HUES6 (cell line): ENCODE measurements at regions not wholly inside any gene's neighbourhood (a gene's known extent, or its start where the extent isn't known, plus 50 kb on each side); places are given as distances from the start of the nearest gene placed in this dataset.

Source experiments
- H3K27ac ChIP-seq: 2 replicates; pipeline ENCODE4 v1.7.0; 2013; ENCODE audit warnings: low read depth, mild to moderate bottlenecking, low read length, inconsistent platforms
- H3K27me3 ChIP-seq: 2 replicates; pipeline ENCODE4 v1.6.1; 2013; ENCODE audit warnings: low read length; ENCODE audit not compliant: control insufficient read depth, insufficient read depth
- H3K36me3 ChIP-seq: 2 replicates; pipeline ENCODE4 v1.6.1; 2013; ENCODE audit warnings: low read length; ENCODE audit not compliant: control insufficient read depth, insufficient read depth
- H3K4me1 ChIP-seq: 2 replicates; pipeline ENCODE4 v1.6.1; 2013; ENCODE audit warnings: low read length; ENCODE audit not compliant: control insufficient read depth, insufficient read depth
- H3K4me3 ChIP-seq: 2 replicates; pipeline ENCODE4 v1.5.1; 2013; ENCODE audit warnings: low read depth, low read length
- H3K9ac ChIP-seq: one replicate; pipeline ENCODE4 v1.6.1; 2013; ENCODE audit warnings: mild to moderate bottlenecking, low read length
- H3K9me3 ChIP-seq: 2 replicates; pipeline ENCODE4 v1.6.1; 2013; ENCODE audit warnings: low read depth, low read length; ENCODE audit not compliant: control insufficient read depth, insufficient read depth

DNA sequence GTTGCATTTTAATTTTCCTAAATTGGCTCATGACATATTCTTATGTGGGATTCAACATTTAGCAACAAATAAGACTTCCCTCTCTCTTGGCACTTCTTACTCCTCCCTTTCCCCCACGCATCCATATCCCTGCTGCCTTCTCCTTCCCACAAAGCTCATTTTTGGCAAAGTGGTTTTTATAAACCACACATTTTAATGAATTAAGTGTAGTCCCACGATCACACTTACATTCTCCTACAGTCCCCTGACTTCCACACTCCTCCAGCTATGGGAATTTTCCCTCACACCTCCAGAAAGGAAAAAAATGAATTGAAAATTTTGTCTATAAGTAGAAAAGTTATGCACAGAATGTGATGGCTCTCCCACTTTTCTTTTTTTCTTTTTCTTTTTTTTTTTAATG is 345.0 kb downstream of the CD83 start:
- H3K9me3 ChIP-seq = peaks cover 7% of the 10 kb centered on the region; the same call in 1 of the 2 replicates
- no peak overlapping the region for H3K9ac ChIP-seq
- no peaks in the 10 kb centered on the region for H3K36me3 ChIP-seq
- H3K4me3 ChIP-seq = no peak overlapping the region
- no peaks in the 10 kb centered on the region for H3K27me3 ChIP-seq
- no peak overlapping the region for H3K27ac ChIP-seq
- H3K4me1 ChIP-seq = peaks cover 3% of the 10 kb centered on the region; the same call in 1 of the 2 replicates

DNA sequence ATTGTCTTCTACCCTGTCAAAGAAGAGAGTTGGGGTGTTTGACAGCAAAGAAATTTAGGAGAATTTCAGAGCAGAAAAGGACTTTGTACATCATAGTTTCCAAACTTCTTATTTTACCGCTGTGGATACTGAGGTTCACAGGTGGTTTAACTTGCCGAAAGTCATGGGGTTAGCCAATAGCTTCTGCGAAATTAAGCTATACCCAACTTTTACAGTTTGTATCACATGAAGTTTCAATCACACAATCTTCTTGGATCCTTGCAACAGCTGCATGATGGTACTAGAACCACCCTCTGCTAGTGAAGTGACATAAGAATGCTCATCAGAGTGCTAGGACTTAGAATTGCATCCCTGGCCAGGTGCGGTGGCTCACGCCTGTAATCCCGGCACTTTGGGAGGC is 345.5 kb downstream of the CD83 start:
- Histone ChIP-seq H3K9me3 (peaks cover 7% of the 10 kb centered on the region; the same call in 1 of the 2 replicates), H3K9ac (no peak overlapping the region), H3K4me3 (no peak overlapping the region), H3K27ac (no peak overlapping the region), H3K4me1 (peaks cover 3% of the 10 kb centered on the region; the same call in 1 of the 2 replicates), H3K36me3 (no peaks in the 10 kb centered on the region), H3K27me3 (no peaks in the 10 kb centered on the region)

DNA sequence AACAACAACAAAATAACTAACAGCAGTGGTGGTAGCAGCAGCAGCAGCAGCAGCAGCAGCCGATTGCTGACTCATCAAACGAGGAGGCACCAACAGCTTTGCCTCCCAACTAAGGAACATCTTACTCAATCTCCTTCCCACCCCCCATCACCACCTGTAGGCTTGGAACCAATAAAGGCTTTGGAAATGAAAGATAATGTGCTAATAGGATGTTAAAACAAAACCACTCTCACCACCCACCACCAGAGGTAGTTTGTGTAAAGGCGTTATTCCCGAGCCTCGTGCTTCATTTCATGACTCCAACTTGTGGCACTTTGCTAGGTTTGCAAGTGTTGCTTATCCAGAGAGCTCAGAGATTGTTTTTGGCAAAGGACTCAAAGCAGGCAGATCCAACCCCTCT is 346.5 kb downstream of the CD83 start:
- peaks cover 4% of the 10 kb centered on the region; the same call in 1 of the 2 replicates for H3K36me3 ChIP-seq

DNA sequence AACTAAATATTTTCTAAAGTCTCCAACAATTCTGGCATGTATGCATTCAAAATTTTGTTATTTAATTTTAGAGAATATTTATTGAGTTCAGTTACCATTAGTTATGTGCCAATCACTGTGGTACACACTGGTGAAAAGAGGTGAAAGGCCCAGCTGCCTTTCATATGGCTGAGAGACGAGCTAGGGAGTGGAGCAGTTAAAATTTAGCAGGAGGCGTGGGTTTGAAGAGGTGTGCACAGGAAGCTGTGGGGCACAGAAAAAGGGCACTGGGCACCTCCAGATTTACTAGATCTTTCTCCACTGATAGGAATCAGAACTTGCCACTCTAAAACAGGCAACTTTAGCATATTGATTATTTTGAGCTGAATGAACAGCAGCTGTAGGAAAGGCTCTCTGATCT is 347.1 kb downstream of the CD83 start:
- Histone ChIP-seq H3K27me3 (no peaks in the 10 kb centered on the region), H3K9me3 (peaks cover 15% of the 10 kb centered on the region; the same call in 1 of the 2 replicates), H3K36me3 (peaks cover 4% of the 10 kb centered on the region; the same call in 1 of the 2 replicates), H3K4me1 (peaks cover 3% of the 10 kb centered on the region; the same call in 1 of the 2 replicates), H3K4me3 (no peak overlapping the region), H3K9ac (no peak overlapping the region), H3K27ac (no peak overlapping the region)

More for the DNA sequence above, 346.5 kb downstream of the CD83 start:
- Histone ChIP-seq H3K4me1 (peaks cover 3% of the 10 kb centered on the region; the same call in 1 of the 2 replicates), H3K9me3 (peaks cover 15% of the 10 kb centered on the region; the same call in 1 of the 2 replicates), H3K9ac (no peak overlapping the region), H3K27ac (no peak overlapping the region), H3K4me3 (no peak overlapping the region), H3K27me3 (no peaks in the 10 kb centered on the region)

DNA sequence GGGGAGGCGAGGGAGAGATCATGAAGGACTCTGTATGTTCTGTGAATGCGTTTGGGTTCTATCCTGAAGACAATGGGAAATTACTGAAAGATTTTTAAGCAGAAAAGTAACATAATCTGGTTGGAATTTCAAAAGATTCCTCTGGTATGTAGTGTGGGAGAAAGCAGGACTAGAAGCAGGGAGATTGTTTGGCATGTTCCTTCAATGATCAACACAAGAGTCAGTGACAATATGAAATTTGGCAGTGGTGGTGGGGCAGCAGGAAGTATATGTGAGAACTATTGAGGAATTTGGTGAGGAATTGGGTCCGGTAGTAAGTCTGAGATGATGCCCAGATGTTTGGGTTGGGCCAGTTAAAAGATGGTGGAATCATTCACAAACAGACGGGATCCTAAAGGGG is 348.7 kb downstream of the CD83 start:
- no peak overlapping the region for H3K4me3 ChIP-seq
- H3K27ac ChIP-seq = no peak overlapping the region
- H3K27me3 ChIP-seq = no peaks in the 10 kb centered on the region
- H3K9ac ChIP-seq = no peak overlapping the region
- peaks cover 4% of the 10 kb centered on the region; the same call in 1 of the 2 replicates for H3K36me3 ChIP-seq
- peaks cover 3% of the 10 kb centered on the region; the same call in 1 of the 2 replicates for H3K4me1 ChIP-seq
- peaks cover 15% of the 10 kb centered on the region; the same call in 1 of the 2 replicates for H3K9me3 ChIP-seq

DNA sequence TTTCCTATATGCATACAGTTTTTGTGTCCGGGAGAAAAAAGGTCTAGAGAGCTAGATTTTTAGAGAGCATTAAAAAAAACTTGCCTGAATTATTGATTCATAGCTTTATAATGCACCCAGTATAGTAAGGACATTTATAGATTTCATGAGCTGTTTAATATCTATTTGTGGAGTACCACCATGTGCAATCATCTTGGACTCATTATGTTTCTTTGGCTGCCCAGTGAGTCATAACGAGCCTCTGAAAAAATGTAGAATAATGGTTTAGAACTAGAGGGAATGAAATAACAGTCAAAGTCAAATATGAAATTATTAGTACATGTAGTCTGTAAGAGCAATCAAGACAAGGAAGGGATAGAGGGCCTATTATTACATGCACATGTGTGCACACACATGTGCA is 350.0 kb downstream of the CD83 start:
- Histone ChIP-seq H3K9me3 (peaks cover 15% of the 10 kb centered on the region), H3K4me3 (no peak overlapping the region), H3K36me3 (peaks cover 4% of the 10 kb centered on the region; the same call in 1 of the 2 replicates), H3K27ac (no peak overlapping the region), H3K4me1 (peaks cover 3% of the 10 kb centered on the region; the same call in 1 of the 2 replicates), H3K9ac (no peak overlapping the region), H3K27me3 (no peaks in the 10 kb centered on the region)

DNA sequence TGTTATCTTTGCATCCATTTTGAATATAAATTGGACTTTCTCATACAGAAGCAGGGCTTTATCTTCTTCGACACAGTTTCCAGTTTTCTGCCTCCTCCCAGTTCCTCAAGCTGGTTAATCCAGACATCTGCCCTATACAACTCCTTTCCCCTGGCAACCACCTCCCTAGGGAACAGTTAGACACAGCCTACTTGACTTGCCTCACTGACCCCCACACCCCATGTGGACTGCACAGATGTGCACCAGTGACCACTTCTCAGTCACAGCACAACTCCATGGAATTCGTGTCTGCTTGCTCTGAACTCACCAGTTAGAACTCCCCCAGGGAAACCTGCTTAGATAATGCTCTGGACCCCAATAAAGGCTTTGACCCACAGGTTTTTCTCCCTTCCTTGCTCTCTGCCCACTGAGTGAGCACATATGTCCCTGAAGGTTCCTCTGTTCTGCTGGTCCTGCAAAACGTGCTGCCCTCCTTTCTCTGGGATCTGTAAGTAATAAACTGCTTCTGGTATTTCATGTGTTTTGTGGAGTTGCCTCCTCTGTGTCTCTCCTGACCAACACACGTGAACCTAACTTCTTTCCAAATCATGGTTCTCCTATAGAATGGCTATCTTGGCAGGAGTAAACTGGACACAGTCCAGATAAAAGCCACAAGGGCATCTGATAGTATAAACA is 351.2 kb downstream of the CD83 start:
- Histone ChIP-seq H3K27me3 (no peaks in the 10 kb centered on the region), H3K4me3 (no peak overlapping the region), H3K9ac (no peak overlapping the region), H3K9me3 (peaks cover 18% of the 10 kb centered on the region), H3K4me1 (peaks cover 2% of the 10 kb centered on the region; the same call in 1 of the 2 replicates), H3K27ac (no peak overlapping the region), H3K36me3 (peaks cover 4% of the 10 kb centered on the region; the same call in 1 of the 2 replicates)

DNA sequence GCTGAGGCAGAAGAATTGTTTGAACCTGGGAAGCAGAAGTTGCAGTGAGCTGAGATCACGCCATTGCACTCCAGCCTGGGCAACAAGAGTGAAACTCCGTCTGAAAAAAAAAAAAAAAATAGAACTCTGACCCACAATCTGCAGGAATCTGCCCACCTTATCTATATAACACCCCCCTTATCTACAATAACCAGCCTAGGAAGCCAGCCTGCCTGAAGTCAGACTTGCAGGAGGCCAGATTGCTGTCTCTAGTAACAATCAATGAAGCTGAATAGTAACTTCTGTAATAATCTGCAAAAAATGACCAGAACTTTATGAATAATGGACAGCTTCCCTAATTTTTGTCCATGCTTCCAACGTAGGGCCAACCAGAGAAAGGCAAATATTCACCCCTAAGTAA is 352.5 kb downstream of the CD83 start:
- H3K9ac ChIP-seq = no peak overlapping the region
- peaks cover 18% of the 10 kb centered on the region for H3K9me3 ChIP-seq
- peaks cover 4% of the 10 kb centered on the region; the same call in 1 of the 2 replicates for H3K36me3 ChIP-seq
- H3K4me3 ChIP-seq = no peak overlapping the region
- no peaks in the 10 kb centered on the region for H3K4me1 ChIP-seq
- H3K27ac ChIP-seq = no peak overlapping the region
- no peaks in the 10 kb centered on the region for H3K27me3 ChIP-seq

DNA sequence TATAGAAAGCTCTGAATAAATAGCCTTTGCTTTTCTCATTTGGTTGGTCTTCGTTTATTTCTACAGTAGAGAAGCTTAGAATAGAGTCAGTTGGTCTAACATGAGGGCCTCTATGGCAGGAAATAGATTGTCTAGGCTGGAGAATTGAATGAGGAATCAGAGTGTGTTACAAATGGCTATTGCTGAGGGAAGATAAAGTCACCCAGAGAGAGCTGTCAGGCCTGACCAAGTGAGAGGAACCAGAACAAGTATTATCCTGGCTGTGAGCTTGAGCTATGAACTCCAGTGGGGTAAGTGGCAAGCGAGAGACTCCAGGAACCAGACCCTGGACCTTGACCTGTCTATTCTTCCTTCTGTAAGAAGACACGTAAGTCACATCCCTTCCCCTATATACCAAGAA is 353.1 kb downstream of the CD83 start:
- H3K9me3 ChIP-seq = peaks cover 16% of the 10 kb centered on the region
- H3K4me1 ChIP-seq = no peaks in the 10 kb centered on the region
- H3K4me3 ChIP-seq = no peak overlapping the region
- H3K9ac ChIP-seq = no peak overlapping the region
- no peaks in the 10 kb centered on the region for H3K27me3 ChIP-seq
- H3K36me3 ChIP-seq = peaks cover 4% of the 10 kb centered on the region; the same call in 1 of the 2 replicates
- no peak overlapping the region for H3K27ac ChIP-seq

DNA sequence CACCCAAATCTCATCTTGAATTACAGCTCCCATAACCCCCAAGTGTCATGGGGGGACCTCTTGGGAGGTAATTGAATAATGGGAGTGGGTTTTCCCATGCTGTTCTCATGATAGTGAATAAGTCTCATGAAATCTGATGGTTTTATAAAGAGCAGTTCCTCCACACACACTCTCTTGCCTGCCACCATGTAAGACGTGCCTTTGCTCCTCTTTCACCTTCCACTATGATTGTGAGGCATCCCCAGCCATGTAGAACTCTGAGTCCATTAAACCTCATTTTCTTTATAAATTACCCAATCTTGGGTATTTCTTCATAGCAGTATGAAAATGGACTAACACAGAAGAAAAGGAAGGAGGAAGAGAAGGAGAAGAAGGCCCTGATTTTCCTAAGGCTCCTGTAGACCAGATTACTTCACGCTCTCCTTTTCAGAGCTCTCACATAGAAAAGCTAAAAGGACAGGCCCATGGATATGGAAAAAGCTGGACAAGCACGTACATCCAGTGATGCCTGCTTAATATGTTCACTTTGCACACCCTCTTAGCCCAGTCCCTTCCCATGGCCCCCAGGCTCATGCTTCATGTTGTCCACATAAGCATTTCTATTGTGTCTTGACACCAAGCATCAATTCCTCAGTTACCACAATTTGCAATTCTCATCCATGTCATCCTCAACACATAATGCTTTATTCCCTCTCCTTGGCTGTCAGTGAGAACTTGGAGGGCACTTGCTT is 354.8 kb downstream of the CD83 start:
- no peaks in the 10 kb centered on the region for H3K27me3 ChIP-seq
- H3K27ac ChIP-seq = no peak overlapping the region
- H3K4me3 ChIP-seq = no peak overlapping the region
- peaks cover 6% of the 10 kb centered on the region; the same call in 1 of the 2 replicates for H3K4me1 ChIP-seq
- H3K36me3 ChIP-seq = peaks cover 4% of the 10 kb centered on the region; the same call in 1 of the 2 replicates
- H3K9ac ChIP-seq = no peak overlapping the region
- peaks cover 16% of the 10 kb centered on the region for H3K9me3 ChIP-seq

DNA sequence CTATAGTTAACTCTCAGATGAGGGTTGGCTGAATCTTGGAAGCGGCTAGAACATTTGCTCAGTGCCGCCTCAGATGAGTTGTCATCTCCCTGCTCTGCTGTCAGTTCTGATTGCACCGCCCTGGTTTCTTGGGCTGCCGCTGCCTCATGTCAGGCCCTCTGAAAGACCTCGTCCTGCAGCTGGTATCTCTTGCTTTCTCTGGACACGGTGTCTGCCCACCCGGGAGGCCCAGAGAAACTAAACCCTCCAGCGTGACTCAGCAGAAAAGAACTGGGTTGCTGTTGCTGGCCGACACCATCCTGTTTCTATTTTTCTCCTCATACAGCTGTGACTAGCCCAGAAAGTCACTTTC is 355.4 kb downstream of the CD83 start:
- H3K36me3 ChIP-seq = peaks cover 4% of the 10 kb centered on the region; the same call in 1 of the 2 replicates
- H3K4me3 ChIP-seq = no peak overlapping the region
- peaks cover 16% of the 10 kb centered on the region for H3K9me3 ChIP-seq
- H3K9ac ChIP-seq = no peak overlapping the region
- H3K27ac ChIP-seq = no peak overlapping the region
- H3K27me3 ChIP-seq = no peaks in the 10 kb centered on the region
- H3K4me1 ChIP-seq = peaks cover 6% of the 10 kb centered on the region; the same call in 1 of the 2 replicates
